ENCODE measurements at regions not wholly inside any gene's neighbourhood (a gene's known extent, or its start where the extent isn't known, plus 50 kb on each side); places are given as distances from the start of the nearest gene placed in this dataset.

GRCh38 chr15:70153921-70154717 lies 56.4 kb upstream of the TLE3 start:
- DNase-seq, result peak; percentile 20
- H3K56ac ChIP-seq (ENCODE audit: extremely low read depth, insufficient read depth, low read length), result no peak overlapping the region
- no peak overlapping the region for H3K23ac ChIP-seq (ENCODE audit: low read depth, low read length)
- 24% methylated on average over 7 of the region's 27 CpGs; no CpG with 5 or more reads in 1 of the 2 experiments for WGBS, 2 experiments (ENCODE audit: extremely low coverage in 2 of 2, insufficient read length in 1 of 2)
- ChIA-PET POLR2A (ENCODE audit: unreplicated experiment) (no interaction called here), CTCF (no interaction called here)
- peak overlapping the region; percentile 69 for H2AFZ ChIP-seq (replicated peaks; ENCODE audit: low read length, poor library complexity)
- no peak overlapping the region; the same call in 1 of the 2 replicates for H3K27ac ChIP-seq (ENCODE audit: insufficient read depth, low read length)
- intact Hi-C loops (cut with micrococcal nuclease) (no loop called here), dilution Hi-C loops (cut with HindIII; ENCODE audit: low sequenced_read_pairs, unreplicated experiment) (no loop called here), in situ Hi-C loops (cut with MboI; ENCODE audit: low sequenced_read_pairs) (no loop called here)
- H2AK5ac ChIP-seq (ENCODE audit: low read depth, low read length), result no peak overlapping the region
- H3K14ac ChIP-seq (replicated peaks; ENCODE audit: low read depth, low read length), result peak overlapping the region; percentile 34; the same call in 1 of the 2 replicates
- 0 out of 2 replicates have a peak, but pooled peaks cover 4% of the 10 kb centered on the region for H4K20me1 ChIP-seq (ENCODE audit: insufficient read depth, low read length)
- peak; percentile 40 for ATAC-seq (ENCODE audit: low read depth)
- peaks cover 2% of the 10 kb centered on the region; the same call in 1 of the 2 replicates for H3K9me1 ChIP-seq (ENCODE audit: insufficient read depth, low read length)
- H3K4ac ChIP-seq (ENCODE audit: low read depth, low read length), result no peak overlapping the region; the same call in 1 of the 2 replicates
- no peaks in the 10 kb centered on the region for H3K36me3 ChIP-seq (ENCODE audit: control insufficient read depth, insufficient read depth, low read length)
- no peak overlapping the region for H2AK9ac ChIP-seq (replicated peaks; ENCODE audit: low read depth, low read length, poor library complexity)
- H3K9ac ChIP-seq (ENCODE audit: low read depth, low read length), result 0 out of 2 replicates have a peak overlapping the region, but pooled peaks have one; percentile 8
- no peak for TF ChIP-seq BHLHE40 (IDR thresholded peaks at IDR 0.05; ENCODE audit: low read depth, low read length)
- no peak for TF ChIP-seq CHD1 (IDR thresholded peaks at IDR 0.05; ENCODE audit: low read depth, low read length)
- TF ChIP-seq RFX5 (IDR thresholded peaks at IDR 0.05; ENCODE audit: low read depth, low read length), result no peak
- no peak for TF ChIP-seq NFE2L2 (IDR thresholded peaks at IDR 0.05; ENCODE audit: low read depth, low read length)
- TF ChIP-seq CTCF (conservative IDR thresholded peaks at IDR 0.05; ENCODE audit: low read depth, low read length), result no peak
- TF ChIP-seq POLR2A (IDR thresholded peaks at IDR 0.05; ENCODE audit: low read depth, low read length), result no peak
- no peak for TF ChIP-seq MAZ (IDR thresholded peaks at IDR 0.05; ENCODE audit: borderline replicate concordance, low read depth, low read length)
- TF ChIP-seq RCOR1 (IDR thresholded peaks at IDR 0.05; ENCODE audit: insufficient replicate concordance, low read length), result no peak
- TF ChIP-seq MXI1 (IDR thresholded peaks at IDR 0.05; ENCODE audit: borderline replicate concordance, low read depth, low read length), result no peak
- TF ChIP-seq, protein P1, sequence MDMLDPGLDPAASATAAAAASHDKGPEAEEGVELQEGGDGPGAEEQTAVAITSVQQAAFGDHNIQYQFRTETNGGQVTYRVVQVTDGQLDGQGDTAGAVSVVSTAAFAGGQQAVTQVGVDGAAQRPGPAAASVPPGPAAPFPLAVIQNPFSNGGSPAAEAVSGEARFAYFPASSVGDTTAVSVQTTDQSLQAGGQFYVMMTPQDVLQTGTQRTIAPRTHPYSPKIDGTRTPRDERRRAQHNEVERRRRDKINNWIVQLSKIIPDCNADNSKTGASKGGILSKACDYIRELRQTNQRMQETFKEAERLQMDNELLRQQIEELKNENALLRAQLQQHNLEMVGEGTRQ (IDR thresholded peaks at IDR 0.05; ENCODE audit: low read depth, low read length), result no peak
- TF ChIP-seq RAD21 (IDR thresholded peaks at IDR 0.05; ENCODE audit: low read length), result no peak
- TF ChIP-seq SMC3 (IDR thresholded peaks at IDR 0.05; ENCODE audit: low read depth, low read length), result no peak
- H3K18ac ChIP-seq (ENCODE audit: low read depth, low read length), result no peak overlapping the region
- H2BK120ac ChIP-seq (ENCODE audit: low read depth, low read length), result no peak overlapping the region
- no peaks in the 10 kb centered on the region for H3K9me3 ChIP-seq (ENCODE audit: control insufficient read depth, insufficient read depth, low read length)
- 0 out of 2 replicates have a peak overlapping the region, but pooled peaks have one; percentile 14 for H2BK20ac ChIP-seq (ENCODE audit: low read depth, low read length)
- no peak overlapping the region for H4K91ac ChIP-seq (ENCODE audit: insufficient read depth, low read depth, low read length)
- H3K4me1 ChIP-seq (ENCODE audit: control insufficient read depth, insufficient read depth, low read length), result peaks cover 13% of the 10 kb centered on the region
- H3K79me1 ChIP-seq (ENCODE audit: low read depth in 1 of 2, low read length in 2 of 2), result no peaks in the 10 kb centered on the region
- no peak overlapping the region for H4K5ac ChIP-seq (ENCODE audit: low read depth, low read length)
- no peak overlapping the region for H2BK5ac ChIP-seq (ENCODE audit: low read depth, low read length, poor library complexity, severe bottlenecking)
- peak overlapping the region; percentile 57; the same call in 1 of the 2 replicates for H3K4me2 ChIP-seq (ENCODE audit: low read depth, low read length)
- BruUV-seq (replicated peaks), result no TSS peak
- H4K8ac ChIP-seq (ENCODE audit: low read depth in 2 of 2, low read length in 2 of 2), result no peak overlapping the region
- no peak overlapping the region for H3K4me3 ChIP-seq (ENCODE audit: insufficient read depth, low read depth, low read length)
- H3K27me3 ChIP-seq (ENCODE audit: control insufficient read depth, insufficient read depth, low read length), result peaks cover 29% of the 10 kb centered on the region
- no peak overlapping the region for H2BK15ac ChIP-seq (ENCODE audit: low read depth, low read length)
